Effector memory CD4-positive, alpha-beta T cell (primary cell): ENCODE measurements at regions not wholly inside any gene's neighbourhood (a gene's known extent, or its start where the extent isn't known, plus 50 kb on each side); places are given as distances from the start of the nearest gene placed in this dataset.
"Not testable (repeated sequence)": the region's sequence is repeated elsewhere in the genome, so short reads cannot be mapped to it uniquely, and the experiment has no call there.

Experiments used
- DNase-seq, 3 donors: peaks; one replicate each; pipeline ENCODE4 v3.0.0-alpha.2; 2020
- H3K27ac ChIP-seq: 2 replicates; pipeline ENCODE4 v1.7.0; 2013; ENCODE audit warnings: mild to moderate bottlenecking, low read length, moderate library complexity; ENCODE audit not compliant: insufficient read depth, poor library complexity, severe bottlenecking
- H3K27me3 ChIP-seq: replicated peaks from 2 replicates; pipeline ENCODE4 v1.7.0; 2013; ENCODE audit warnings: mild to moderate bottlenecking, low read length; ENCODE audit not compliant: insufficient read depth, control insufficient read depth, poor library complexity, severe bottlenecking
- H3K36me3 ChIP-seq: 2 replicates; pipeline ENCODE4 v1.7.0; 2013; ENCODE audit warnings: mild to moderate bottlenecking, low read length, moderate library complexity; ENCODE audit not compliant: control insufficient read depth, insufficient read depth
- H3K4me1 ChIP-seq: 2 replicates; pipeline ENCODE4 v1.7.0; 2013; ENCODE audit warnings: low read length, mild to moderate bottlenecking; ENCODE audit not compliant: control insufficient read depth, insufficient read depth, poor library complexity, severe bottlenecking
- H3K4me3 ChIP-seq: 2 replicates; pipeline ENCODE4 v1.7.0; 2013; ENCODE audit warnings: low read length, low read depth, mild to moderate bottlenecking; ENCODE audit not compliant: insufficient read depth, poor library complexity, severe bottlenecking
- H3K9me3 ChIP-seq: 2 replicates; pipeline ENCODE4 v1.7.0; 2013; ENCODE audit warnings: mild to moderate bottlenecking, low read length, moderate library complexity; ENCODE audit not compliant: control insufficient read depth

- DNase-seq = no peak
- Histone ChIP-seq H3K36me3 (no peaks in the 10 kb centered on the region), H3K27ac (no peak overlapping the region)
Observed at GRCh38 chr6:14549871-14550270, 432.3 kb downstream of the CD83 start.

GRCh38 chr6:14550410-14550809, 432.8 kb downstream of the CD83 start:
- Histone ChIP-seq H3K4me3 (no peak overlapping the region), H3K27me3 (no peaks in the 10 kb centered on the region), H3K27ac (no peak overlapping the region), H3K9me3 (no peaks in the 10 kb centered on the region), H3K36me3 (no peaks in the 10 kb centered on the region), H3K4me1 (no peaks in the 10 kb centered on the region)
- no peak for DNase-seq

More at GRCh38 chr6:14549871-14550270, 432.3 kb downstream of the CD83 start:
- Histone ChIP-seq H3K27me3 (no peaks in the 10 kb centered on the region), H3K9me3 (no peaks in the 10 kb centered on the region), H3K4me1 (no peaks in the 10 kb centered on the region), H3K4me3 (no peak overlapping the region)

GRCh38 chr6:14550822-14551221, 433.2 kb downstream of the CD83 start:
- no peaks in the 10 kb centered on the region for H3K4me1 ChIP-seq
- H3K27ac ChIP-seq = no peak overlapping the region
- no peaks in the 10 kb centered on the region for H3K9me3 ChIP-seq
- H3K4me3 ChIP-seq = no peak overlapping the region
- DNase-seq = no peak
- H3K27me3 ChIP-seq = no peaks in the 10 kb centered on the region
- H3K36me3 ChIP-seq = no peaks in the 10 kb centered on the region

- H3K27me3 ChIP-seq, H3K36me3 ChIP-seq, H3K4me3 ChIP-seq, H3K9me3 ChIP-seq, H3K27ac ChIP-seq, DNase-seq, H3K4me1 ChIP-seq: not testable (repeated sequence)
Observed at GRCh38 chr6:14551601-14552000, 434.0 kb downstream of the CD83 start.

GRCh38 chr6:14552891-14553290, 435.3 kb downstream of the CD83 start:
- Histone ChIP-seq H3K27me3 (no peaks in the 10 kb centered on the region), H3K4me3 (no peak overlapping the region), H3K27ac (no peak overlapping the region), H3K36me3 (no peaks in the 10 kb centered on the region), H3K4me1 (no peaks in the 10 kb centered on the region), H3K9me3 (no peaks in the 10 kb centered on the region)
- DNase-seq = no peak

GRCh38 chr6:14553515-14553914, 435.9 kb downstream of the CD83 start:
- DNase-seq = no peak
- H3K36me3 ChIP-seq = no peaks in the 10 kb centered on the region
- H3K27me3 ChIP-seq = no peaks in the 10 kb centered on the region
- no peaks in the 10 kb centered on the region for H3K4me1 ChIP-seq
- no peak overlapping the region for H3K4me3 ChIP-seq
- no peaks in the 10 kb centered on the region for H3K9me3 ChIP-seq
- H3K27ac ChIP-seq = no peak overlapping the region

GRCh38 chr6:14555804-14556203, 438.2 kb downstream of the CD83 start:
- no peak overlapping the region for H3K27ac ChIP-seq
- no peak for DNase-seq

GRCh38 chr6:14559746-14560536, 442.4 kb downstream of the CD83 start:
- Histone ChIP-seq H3K27ac (no peak overlapping the region), H3K9me3 (no peaks in the 10 kb centered on the region), H3K27me3 (no peaks in the 10 kb centered on the region), H3K36me3 (no peaks in the 10 kb centered on the region), H3K4me3 (no peak overlapping the region), H3K4me1 (no peaks in the 10 kb centered on the region)
- DNase-seq = no peak

More at GRCh38 chr6:14555804-14556203, 438.2 kb downstream of the CD83 start:
- no peak overlapping the region for H3K4me3 ChIP-seq
- H3K36me3 ChIP-seq = no peaks in the 10 kb centered on the region
- H3K9me3 ChIP-seq = no peaks in the 10 kb centered on the region
- H3K27me3 ChIP-seq = no peaks in the 10 kb centered on the region
- H3K4me1 ChIP-seq = no peaks in the 10 kb centered on the region

- H3K27me3 ChIP-seq, H3K4me1 ChIP-seq, H3K4me3 ChIP-seq, DNase-seq, H3K36me3 ChIP-seq, H3K27ac ChIP-seq, H3K9me3 ChIP-seq: not testable (repeated sequence)
Observed at GRCh38 chr6:14561563-14561962, 444.0 kb downstream of the CD83 start.

- H3K9me3 ChIP-seq = no peaks in the 10 kb centered on the region
- no peaks in the 10 kb centered on the region for H3K27me3 ChIP-seq
- no peak overlapping the region for H3K4me3 ChIP-seq
- H3K27ac ChIP-seq = no peak overlapping the region
- H3K36me3 ChIP-seq = no peaks in the 10 kb centered on the region
- no peak for DNase-seq
- H3K4me1 ChIP-seq = no peaks in the 10 kb centered on the region
Observed at GRCh38 chr6:14567842-14568241, 450.3 kb downstream of the CD83 start.
